ENCODE measurements at regions not wholly inside any gene's neighbourhood (a gene's known extent, or its start where the extent isn't known, plus 50 kb on each side); places are given as distances from the start of the nearest gene placed in this dataset.

DNA sequence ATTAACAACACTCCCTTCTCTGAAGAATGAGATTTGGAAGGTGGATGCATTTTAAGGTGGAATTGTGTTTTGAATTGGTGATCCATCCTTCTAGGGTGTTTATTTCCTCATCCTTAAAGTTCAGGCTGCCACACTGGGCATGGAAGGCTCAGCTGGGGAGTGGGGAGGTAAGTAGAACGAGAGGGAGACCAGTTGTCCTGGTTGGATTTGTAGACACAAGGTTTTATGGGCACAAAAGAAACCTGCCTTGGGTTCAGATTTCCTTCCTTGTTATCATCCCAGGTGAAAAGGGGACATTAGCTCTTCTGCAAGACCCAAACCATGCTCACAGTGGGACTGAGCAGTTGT, 101.0 kb upstream of the SIX3 start:
- WGBS (ENCODE audit: insufficient coverage, low lambda C conversion rate): no CpG with 5 or more reads among the region's 1 CpG
- Histone ChIP-seq H3K36me3 (ENCODE audit: control insufficient read depth, insufficient read depth, low read length) (no peaks in the 10 kb centered on the region), H3K4me3 (ENCODE audit: low read length) (no peak overlapping the region), H3K4me1 (ENCODE audit: control insufficient read depth, insufficient read depth, low read length) (peaks cover 6% of the 10 kb centered on the region), H3K27ac (ENCODE audit: low read length) (no peak overlapping the region), H3K27me3 (ENCODE audit: control insufficient read depth, insufficient read depth, low read length) (peaks cover 13% of the 10 kb centered on the region), H3K9me3 (ENCODE audit: control insufficient read depth, low read depth, low read length) (no peaks in the 10 kb centered on the region)
- no peak for DNase-seq

DNA sequence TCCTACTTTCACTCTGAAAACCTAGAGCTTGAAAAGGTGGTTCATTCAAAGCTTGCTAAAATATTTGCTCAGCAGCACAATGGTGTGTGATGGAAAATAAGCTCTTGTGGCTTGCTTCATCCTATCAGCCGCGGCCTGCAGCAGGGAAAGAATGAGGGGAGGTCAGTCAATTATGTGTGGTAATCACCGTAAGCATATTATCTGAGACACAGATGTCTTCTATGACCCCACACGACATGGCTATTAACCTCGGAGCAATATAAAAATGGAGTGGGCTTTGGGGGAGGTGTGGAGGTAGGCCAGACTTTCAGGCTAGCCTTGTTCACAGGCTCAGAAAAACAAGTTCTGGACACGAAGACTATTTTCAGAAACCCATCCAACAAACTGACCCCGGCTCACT, 98.4 kb upstream of the SIX3 start:
- 62% methylated on average over 2 of the region's 7 CpGs for WGBS (ENCODE audit: insufficient coverage, low lambda C conversion rate)
- Histone ChIP-seq H3K9me3 (ENCODE audit: control insufficient read depth, low read depth, low read length) (no peaks in the 10 kb centered on the region), H3K4me3 (ENCODE audit: low read length) (no peak overlapping the region), H3K4me1 (ENCODE audit: control insufficient read depth, insufficient read depth, low read length) (peaks cover 6% of the 10 kb centered on the region), H3K36me3 (ENCODE audit: control insufficient read depth, insufficient read depth, low read length) (no peaks in the 10 kb centered on the region), H3K27ac (ENCODE audit: low read length) (no peak overlapping the region), H3K27me3 (ENCODE audit: control insufficient read depth, insufficient read depth, low read length) (peaks cover 13% of the 10 kb centered on the region)
- DNase-seq: no peak

DNA sequence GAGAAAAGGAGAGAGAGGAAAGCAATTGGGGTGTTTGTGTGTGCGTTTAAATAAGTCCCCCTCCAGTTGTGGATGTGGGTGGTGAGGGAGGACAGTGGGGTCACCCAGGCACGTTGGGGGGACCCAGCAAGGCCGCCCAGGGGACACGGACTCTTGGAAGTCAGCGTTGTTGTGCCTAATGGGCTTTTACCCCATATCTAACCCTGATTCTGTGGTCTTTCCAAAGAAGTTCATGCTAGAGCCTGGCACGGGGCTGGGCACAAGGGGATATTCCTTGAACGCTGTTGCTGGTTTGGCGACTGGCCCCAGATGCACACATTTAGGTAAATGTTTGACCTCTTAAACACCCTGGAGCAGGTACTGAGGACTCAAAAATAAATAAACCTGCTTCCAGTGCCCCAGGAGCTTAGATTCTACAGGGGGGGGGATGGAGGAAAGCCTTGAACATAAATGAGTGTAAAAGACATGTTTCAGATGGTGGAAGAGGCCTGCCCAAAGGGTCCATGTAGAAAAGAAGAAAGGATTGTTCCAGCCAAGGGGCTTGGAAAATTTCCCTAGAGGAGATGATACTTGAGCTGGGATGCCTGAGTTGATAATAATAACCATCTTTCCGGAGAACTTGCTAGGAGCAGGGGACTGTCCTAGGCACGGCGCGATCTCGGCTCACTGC, 97.7 kb upstream of the SIX3 start:
- peaks cover 6% of the 10 kb centered on the region for H3K4me1 ChIP-seq (ENCODE audit: control insufficient read depth, insufficient read depth, low read length)
- H3K27me3 ChIP-seq (ENCODE audit: control insufficient read depth, insufficient read depth, low read length): peaks cover 15% of the 10 kb centered on the region
- no peaks in the 10 kb centered on the region for H3K9me3 ChIP-seq (ENCODE audit: control insufficient read depth, low read depth, low read length)
- H3K36me3 ChIP-seq (ENCODE audit: control insufficient read depth, insufficient read depth, low read length): no peaks in the 10 kb centered on the region
- no peak overlapping the region for H3K27ac ChIP-seq (ENCODE audit: low read length)
- no peak for DNase-seq
- WGBS (ENCODE audit: insufficient coverage, low lambda C conversion rate): no CpG with 5 or more reads among the region's 13 CpGs
- no peak overlapping the region for H3K4me3 ChIP-seq (ENCODE audit: low read length)

DNA sequence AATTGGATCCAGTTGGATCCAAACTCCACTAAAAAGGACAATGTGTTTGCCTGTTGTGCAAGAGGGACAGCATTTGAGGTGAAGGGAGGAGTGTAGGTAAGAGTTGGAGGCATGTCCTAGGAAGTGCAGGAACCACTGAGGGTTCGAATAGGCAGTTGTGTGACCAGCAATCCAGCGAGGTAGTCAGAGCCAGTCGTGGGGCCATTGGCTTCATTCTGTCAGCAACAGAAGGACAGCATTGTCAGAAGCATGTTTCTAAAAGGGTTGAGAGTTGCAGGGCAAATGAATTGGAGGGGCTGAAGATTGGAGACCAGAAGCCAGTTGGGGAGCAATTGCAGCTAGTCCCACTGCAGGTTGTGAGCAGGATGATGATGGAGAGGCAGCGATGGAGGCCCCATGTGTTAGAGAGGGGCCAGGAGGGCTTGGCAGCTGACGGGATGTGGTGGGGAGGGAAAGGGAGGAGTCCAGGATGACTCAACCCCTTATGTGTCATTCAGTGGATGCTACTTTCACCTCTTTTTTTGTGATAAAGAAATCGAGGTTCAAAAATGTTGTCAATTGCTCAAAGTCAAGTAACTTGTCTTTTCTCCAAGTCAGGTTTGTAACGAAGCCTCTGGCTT, 96.7 kb upstream of the SIX3 start:
- Histone ChIP-seq H3K36me3 (ENCODE audit: control insufficient read depth, insufficient read depth, low read length) (no peaks in the 10 kb centered on the region), H3K4me3 (ENCODE audit: low read length) (no peak overlapping the region), H3K27me3 (ENCODE audit: control insufficient read depth, insufficient read depth, low read length) (peaks cover 22% of the 10 kb centered on the region), H3K27ac (ENCODE audit: low read length) (no peak overlapping the region), H3K9me3 (ENCODE audit: control insufficient read depth, low read depth, low read length) (no peaks in the 10 kb centered on the region), H3K4me1 (ENCODE audit: control insufficient read depth, insufficient read depth, low read length) (peaks cover 2% of the 10 kb centered on the region)
- DNase-seq: no peak
- WGBS (ENCODE audit: insufficient coverage, low lambda C conversion rate): no CpG with 5 or more reads among the region's 7 CpGs

DNA sequence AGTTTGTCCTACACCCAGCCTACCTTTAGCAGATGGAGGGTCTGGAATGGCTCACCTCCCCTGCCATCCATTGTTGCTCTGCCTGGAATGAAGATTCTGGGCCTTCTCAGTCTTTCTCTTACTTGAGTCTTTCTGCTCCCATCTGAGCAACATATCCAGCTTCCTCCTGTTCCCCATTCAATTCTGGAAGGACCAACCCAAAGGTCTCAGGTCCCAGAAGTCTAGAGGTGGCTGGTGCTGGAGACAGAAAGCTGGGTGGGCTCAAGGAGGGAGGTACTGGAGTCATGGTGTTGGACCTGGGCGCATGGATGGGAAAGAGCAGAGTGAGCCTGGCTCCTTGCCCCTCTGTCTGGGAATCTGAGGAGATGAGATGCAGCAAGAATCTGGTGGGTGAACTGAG, 93.5 kb upstream of the SIX3 start:
- Histone ChIP-seq H3K4me1 (ENCODE audit: control insufficient read depth, insufficient read depth, low read length) (no peaks in the 10 kb centered on the region), H3K36me3 (ENCODE audit: control insufficient read depth, insufficient read depth, low read length) (no peaks in the 10 kb centered on the region), H3K4me3 (ENCODE audit: low read length) (no peak overlapping the region), H3K27ac (ENCODE audit: low read length) (no peak overlapping the region), H3K27me3 (ENCODE audit: control insufficient read depth, insufficient read depth, low read length) (peaks cover 24% of the 10 kb centered on the region), H3K9me3 (ENCODE audit: control insufficient read depth, low read depth, low read length) (no peaks in the 10 kb centered on the region)
- DNase-seq: no peak
- no CpG with 5 or more reads among the region's 1 CpG for WGBS (ENCODE audit: insufficient coverage, low lambda C conversion rate)

DNA sequence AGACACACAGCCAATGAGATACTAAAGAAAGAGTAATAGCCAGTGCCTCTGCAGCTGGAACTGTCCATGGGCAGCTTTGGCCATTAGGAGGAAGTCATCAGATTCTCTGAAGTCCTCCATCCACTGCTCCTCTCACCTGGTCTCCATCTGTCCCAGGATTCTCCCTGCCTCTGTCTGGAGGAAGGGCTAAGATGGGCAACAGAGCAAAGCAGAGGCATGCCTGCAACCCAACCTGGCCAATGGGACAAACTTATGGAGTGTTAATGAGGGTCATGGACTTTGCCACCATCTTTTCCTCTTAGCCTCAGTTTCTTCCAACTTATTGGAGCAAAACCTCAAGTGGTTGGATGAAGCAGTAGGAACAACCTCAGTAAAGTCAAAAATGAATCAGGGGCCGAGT, 91.5 kb upstream of the SIX3 start:
- WGBS (ENCODE audit: insufficient coverage, low lambda C conversion rate): no CpG with 5 or more reads among the region's 1 CpG
- H3K27me3 ChIP-seq (ENCODE audit: control insufficient read depth, insufficient read depth, low read length): peaks cover 14% of the 10 kb centered on the region

DNA sequence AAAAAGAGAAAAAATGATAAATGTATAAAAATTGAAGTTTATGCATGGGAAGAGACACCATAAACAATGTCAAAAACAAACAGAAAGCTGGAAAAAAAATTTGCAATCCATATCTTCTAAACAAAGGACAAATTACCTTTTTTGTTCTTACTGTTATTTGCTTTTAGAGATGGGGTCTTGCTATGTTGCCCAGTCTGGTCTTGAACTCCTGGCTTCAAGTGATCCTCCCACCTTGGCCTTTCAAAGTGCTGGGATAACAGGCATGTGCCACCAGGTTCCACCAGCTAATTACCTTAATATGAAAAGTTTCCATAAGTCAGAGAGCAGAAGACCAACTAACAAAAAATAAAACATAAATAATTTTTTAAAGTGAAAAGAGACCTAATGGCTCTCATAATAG, 90.0 kb upstream of the SIX3 start:
- Histone ChIP-seq H3K36me3 (ENCODE audit: control insufficient read depth, insufficient read depth, low read length) (no peaks in the 10 kb centered on the region), H3K27ac (ENCODE audit: low read length) (no peak overlapping the region), H3K4me3 (ENCODE audit: low read length) (no peak overlapping the region), H3K4me1 (ENCODE audit: control insufficient read depth, insufficient read depth, low read length) (no peaks in the 10 kb centered on the region), H3K9me3 (ENCODE audit: control insufficient read depth, low read depth, low read length) (no peaks in the 10 kb centered on the region), H3K27me3 (ENCODE audit: control insufficient read depth, insufficient read depth, low read length) (peaks cover 14% of the 10 kb centered on the region)
- no peak for DNase-seq

More for the DNA sequence above, 91.5 kb upstream of the SIX3 start:
- Histone ChIP-seq H3K4me1 (ENCODE audit: control insufficient read depth, insufficient read depth, low read length) (no peaks in the 10 kb centered on the region), H3K9me3 (ENCODE audit: control insufficient read depth, low read depth, low read length) (no peaks in the 10 kb centered on the region), H3K27ac (ENCODE audit: low read length) (no peak overlapping the region), H3K4me3 (ENCODE audit: low read length) (no peak overlapping the region), H3K36me3 (ENCODE audit: control insufficient read depth, insufficient read depth, low read length) (no peaks in the 10 kb centered on the region)
- no peak for DNase-seq

DNA sequence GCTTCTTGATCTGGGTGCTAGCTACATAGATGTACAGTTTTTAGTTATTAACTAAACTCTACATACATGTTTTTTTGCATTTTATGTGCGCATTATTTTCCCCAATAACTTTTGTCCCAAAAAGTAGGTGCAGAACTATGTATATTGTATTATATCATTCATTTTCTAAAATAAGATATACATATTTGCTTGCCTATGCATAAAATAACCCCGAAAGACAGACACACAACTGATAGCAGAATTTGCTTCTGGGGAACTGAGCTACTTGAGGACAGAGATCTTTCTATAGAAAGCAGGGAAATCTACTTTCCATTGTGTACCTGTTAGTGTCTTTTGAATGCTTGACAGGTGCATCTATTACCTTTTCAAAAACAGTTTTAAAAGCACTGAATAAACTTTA, 88.9 kb upstream of the SIX3 start:
- no peaks in the 10 kb centered on the region for H3K9me3 ChIP-seq (ENCODE audit: control insufficient read depth, low read depth, low read length)
- no peaks in the 10 kb centered on the region for H3K36me3 ChIP-seq (ENCODE audit: control insufficient read depth, insufficient read depth, low read length)
- 100% methylated on average over 1 of the region's 2 CpGs for WGBS (ENCODE audit: insufficient coverage, low lambda C conversion rate)
- no peak overlapping the region for H3K27ac ChIP-seq (ENCODE audit: low read length)
- no peaks in the 10 kb centered on the region for H3K4me1 ChIP-seq (ENCODE audit: control insufficient read depth, insufficient read depth, low read length)
- H3K4me3 ChIP-seq (ENCODE audit: low read length): no peak overlapping the region
- peaks cover 14% of the 10 kb centered on the region for H3K27me3 ChIP-seq (ENCODE audit: control insufficient read depth, insufficient read depth, low read length)
- DNase-seq: no peak

DNA sequence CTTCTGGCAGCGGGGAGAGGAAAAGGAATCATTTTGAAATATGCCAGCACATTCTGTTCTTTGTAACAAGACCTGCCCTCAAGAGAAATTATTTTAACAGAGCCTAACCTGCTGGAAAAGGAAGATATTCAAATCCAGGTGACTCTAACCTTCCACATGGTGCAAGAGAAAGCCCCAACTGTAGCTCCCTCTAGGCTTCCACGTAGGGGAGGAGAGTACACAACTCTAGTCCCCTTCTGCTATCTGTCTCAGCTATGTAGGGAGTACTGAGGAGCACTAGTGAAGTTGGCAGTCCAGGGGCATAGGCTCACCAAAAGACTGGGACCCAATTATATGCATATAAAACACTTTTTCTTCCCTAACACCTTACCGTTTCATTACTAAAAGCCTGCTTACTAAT, 82.2 kb upstream of the SIX3 start:
- 56% methylated on average over 2 of the region's 3 CpGs for WGBS (ENCODE audit: insufficient coverage, low lambda C conversion rate)
- no peak overlapping the region for H3K4me3 ChIP-seq (ENCODE audit: low read length)
- peaks cover 5% of the 10 kb centered on the region for H3K27me3 ChIP-seq (ENCODE audit: control insufficient read depth, insufficient read depth, low read length)
- H3K27ac ChIP-seq (ENCODE audit: low read length): no peak overlapping the region
- no peaks in the 10 kb centered on the region for H3K9me3 ChIP-seq (ENCODE audit: control insufficient read depth, low read depth, low read length)
- DNase-seq: no peak
- H3K4me1 ChIP-seq (ENCODE audit: control insufficient read depth, insufficient read depth, low read length): no peaks in the 10 kb centered on the region
- no peaks in the 10 kb centered on the region for H3K36me3 ChIP-seq (ENCODE audit: control insufficient read depth, insufficient read depth, low read length)

DNA sequence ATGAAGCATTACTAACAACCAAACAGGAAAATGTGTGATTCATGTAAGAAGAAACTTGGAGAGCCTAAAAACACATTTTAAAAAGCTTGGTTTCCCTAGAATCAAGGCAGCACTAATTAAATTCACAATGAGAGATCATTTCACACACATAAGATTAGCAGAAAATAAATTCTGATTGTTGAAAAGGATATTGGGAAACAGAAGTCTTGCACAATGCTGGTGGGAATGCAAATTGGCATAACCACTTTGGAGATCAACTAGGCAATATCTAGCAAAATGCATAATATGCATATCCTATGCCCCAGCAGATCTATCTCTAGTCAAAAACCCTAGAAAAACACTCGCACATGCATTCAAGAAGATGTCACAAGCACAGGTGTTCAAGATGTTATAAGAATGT, 75.3 kb upstream of the SIX3 start:
- no peaks in the 10 kb centered on the region for H3K9me3 ChIP-seq (ENCODE audit: control insufficient read depth, low read depth, low read length)
- H3K36me3 ChIP-seq (ENCODE audit: control insufficient read depth, insufficient read depth, low read length): no peaks in the 10 kb centered on the region
- H3K27ac ChIP-seq (ENCODE audit: low read length): no peak overlapping the region
- no peak for DNase-seq
- H3K27me3 ChIP-seq (ENCODE audit: control insufficient read depth, insufficient read depth, low read length): peaks cover 22% of the 10 kb centered on the region
- WGBS (ENCODE audit: insufficient coverage, low lambda C conversion rate): no CpG with 5 or more reads among the region's 1 CpG
- no peak overlapping the region for H3K4me3 ChIP-seq (ENCODE audit: low read length)
- H3K4me1 ChIP-seq (ENCODE audit: control insufficient read depth, insufficient read depth, low read length): no peaks in the 10 kb centered on the region

DNA sequence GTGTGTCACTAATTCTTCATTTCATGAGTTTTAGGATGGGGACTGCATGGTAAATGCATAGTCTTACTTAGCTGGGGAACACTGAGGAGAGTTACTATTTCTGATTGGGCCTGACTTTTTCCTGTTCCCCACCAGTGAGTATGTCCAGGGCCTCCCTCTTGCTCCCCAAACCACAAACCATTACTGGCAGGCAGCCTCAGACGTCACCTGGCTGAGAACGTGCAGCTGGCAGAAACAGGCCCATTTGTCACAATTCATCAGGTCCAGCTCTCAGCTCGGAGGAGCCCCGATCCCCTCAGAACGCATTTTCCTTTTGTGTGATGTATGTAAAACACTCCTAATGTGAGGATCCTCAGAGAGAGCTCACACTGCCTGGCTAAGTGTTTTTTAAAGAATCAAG, 71.7 kb upstream of the SIX3 start:
- Histone ChIP-seq H3K36me3 (ENCODE audit: control insufficient read depth, insufficient read depth, low read length) (no peaks in the 10 kb centered on the region), H3K27me3 (ENCODE audit: control insufficient read depth, insufficient read depth, low read length) (peaks cover 22% of the 10 kb centered on the region), H3K27ac (ENCODE audit: low read length) (no peak overlapping the region), H3K9me3 (ENCODE audit: control insufficient read depth, low read depth, low read length) (no peaks in the 10 kb centered on the region), H3K4me1 (ENCODE audit: control insufficient read depth, insufficient read depth, low read length) (no peaks in the 10 kb centered on the region), H3K4me3 (ENCODE audit: low read length) (no peak overlapping the region)
- DNase-seq: no peak
- no CpG with 5 or more reads among the region's 5 CpGs for WGBS (ENCODE audit: insufficient coverage, low lambda C conversion rate)

Measured in large intestine (tissue), 3 donors.